Right kidney (tissue), 1 donor: ENCODE measurements at regions not wholly inside any gene's neighbourhood (a gene's known extent, or its start where the extent isn't known, plus 50 kb on each side); places are given as distances from the start of the nearest gene placed in this dataset.
"Not testable (repeated sequence)": the region's sequence is repeated elsewhere in the genome, so short reads cannot be mapped to it uniquely, and the experiment has no call there.

Source experiments
- DNase-seq: peaks from one replicate; pipeline ENCODE4 v3.0.0-alpha.2; 2016

DNA sequence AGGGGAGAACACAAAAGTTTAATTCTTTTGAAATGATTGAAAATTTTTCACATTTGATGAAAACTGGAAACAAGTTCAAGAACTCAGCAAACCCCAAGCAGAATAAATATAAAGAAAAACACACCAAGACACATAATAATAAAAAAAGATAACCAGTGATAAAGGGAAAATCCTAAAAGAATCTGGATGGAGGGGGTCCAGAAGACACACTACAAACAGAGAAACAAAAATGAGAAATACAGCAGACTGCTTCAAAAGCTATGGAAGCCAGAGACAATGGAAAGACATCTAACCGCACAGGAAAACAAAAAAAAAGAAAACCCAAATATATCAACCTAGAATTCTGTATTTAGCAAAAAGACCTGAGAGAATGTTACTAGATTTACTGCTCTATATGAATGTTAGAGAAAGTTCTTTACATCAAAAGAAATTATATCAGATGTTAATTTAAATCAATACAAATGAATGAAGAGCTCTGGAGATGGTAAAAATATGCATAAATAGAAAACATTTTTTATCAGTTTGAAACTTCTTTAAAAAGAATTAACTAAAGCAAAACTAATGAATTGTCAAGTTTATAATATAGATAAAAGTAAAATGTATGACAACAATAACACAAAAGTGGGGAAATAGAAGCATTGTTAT, 310.7 kb upstream of the PREP start:
- DNase-seq = no peak

DNA sequence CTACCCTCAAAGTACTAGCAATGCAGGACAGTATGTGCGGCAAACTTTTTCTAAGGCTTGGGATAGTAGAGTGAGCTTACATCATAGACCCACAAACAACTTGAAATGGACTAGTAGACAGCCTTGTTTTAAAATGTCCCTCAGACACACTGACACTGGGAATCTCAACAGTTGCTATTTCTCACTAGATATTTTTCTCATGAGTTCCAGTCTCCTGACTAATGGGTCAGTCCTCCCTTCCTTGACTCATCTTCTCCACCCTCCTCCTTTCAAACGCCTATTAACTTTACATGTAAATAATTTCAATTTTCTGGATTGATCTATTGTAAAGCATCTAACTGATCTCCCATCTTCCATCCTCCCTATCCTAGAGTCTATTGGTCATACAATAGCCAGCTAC, 308.3 kb upstream of the PREP start:
- DNase-seq = no peak

DNA sequence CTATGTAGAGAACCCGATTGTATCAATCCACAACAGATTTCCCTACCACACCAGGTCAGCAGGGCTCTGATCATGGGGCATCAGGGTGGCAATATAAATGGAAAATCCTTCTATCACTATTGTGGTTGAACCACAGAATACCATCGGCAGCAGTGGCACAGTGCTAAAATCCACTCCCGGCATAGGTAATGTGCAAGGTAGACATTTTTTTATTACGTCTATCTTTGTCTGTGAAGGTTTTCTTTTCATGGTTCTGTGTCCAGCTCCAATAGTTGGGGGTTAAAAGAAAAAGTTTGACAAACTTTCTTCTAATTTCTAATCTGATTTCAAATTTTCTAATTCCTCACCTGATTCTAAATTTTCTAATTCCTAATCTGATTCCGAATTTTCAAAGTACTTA, 302.7 kb upstream of the PREP start:
- no peak for DNase-seq

GRCh38 chr6:105695461-105695860, 292.6 kb upstream of the PREP start:
- DNase-seq = no peak

DNA sequence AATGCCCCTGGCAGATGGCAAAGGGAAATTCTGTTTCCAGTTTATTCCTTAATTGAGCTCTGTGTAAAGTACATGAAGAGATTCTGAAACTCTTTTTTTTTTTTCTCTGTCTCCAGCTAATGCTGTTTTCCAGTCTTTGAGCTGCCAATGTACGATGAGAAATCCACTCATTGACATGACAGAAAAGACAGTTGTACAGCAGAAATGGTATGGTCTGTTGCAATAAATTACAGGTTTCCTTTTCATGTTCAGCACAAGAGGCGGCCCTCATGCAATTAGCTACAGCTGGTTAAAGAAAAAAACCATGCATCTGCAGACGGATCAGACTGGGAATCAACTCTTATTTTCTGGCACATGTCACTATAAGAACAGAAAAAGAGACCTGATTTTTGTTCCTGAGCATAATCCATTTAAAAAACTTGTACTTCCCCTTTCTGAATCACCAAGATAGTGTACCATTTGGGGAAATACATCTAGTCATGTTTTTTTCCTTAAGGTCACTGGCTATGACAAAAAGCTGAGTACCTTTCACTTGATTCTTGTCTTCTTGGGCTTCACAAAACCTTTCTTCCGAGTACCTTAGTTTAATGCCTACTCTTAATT, 289.8 kb upstream of the PREP start:
- no peak for DNase-seq

DNA sequence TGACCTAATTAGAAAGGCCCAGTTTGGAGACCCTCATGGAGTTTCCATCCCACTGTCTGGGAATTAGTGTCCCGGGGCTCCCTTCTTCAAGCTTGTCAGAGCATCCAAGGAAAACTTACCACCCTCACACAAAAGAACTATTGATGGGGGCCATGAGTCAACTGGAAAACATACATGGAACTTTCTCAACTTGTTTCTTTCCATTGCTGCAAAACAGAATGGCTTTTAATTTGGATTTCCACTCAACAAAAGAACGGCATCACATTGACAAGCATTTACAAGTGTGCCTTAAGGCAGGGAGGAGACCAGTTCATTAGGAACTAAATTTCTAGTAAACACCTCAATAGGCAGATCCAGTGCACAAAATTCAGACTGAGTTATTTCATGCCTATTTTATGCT, 289.1 kb upstream of the PREP start:
- DNase-seq = no peak

DNA sequence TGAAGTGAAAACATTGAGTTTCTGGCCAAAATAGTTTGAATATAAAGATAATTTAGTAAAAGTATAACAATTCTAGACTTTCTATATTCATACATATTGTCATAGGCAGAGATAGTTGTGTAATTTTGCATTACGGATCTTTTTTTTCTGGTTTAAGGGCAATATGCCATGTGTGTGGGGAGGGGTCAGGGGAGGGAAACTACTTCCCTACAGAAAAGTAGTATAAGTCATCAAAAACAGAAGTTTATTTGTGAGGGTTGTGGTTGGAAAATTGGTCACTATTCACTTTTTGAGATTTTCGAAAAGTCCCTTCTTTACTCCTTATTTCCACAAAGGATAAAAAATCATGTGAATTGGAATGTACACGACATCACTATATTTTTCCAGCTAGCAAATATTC, 288.2 kb upstream of the PREP start:
- no peak for DNase-seq

DNA sequence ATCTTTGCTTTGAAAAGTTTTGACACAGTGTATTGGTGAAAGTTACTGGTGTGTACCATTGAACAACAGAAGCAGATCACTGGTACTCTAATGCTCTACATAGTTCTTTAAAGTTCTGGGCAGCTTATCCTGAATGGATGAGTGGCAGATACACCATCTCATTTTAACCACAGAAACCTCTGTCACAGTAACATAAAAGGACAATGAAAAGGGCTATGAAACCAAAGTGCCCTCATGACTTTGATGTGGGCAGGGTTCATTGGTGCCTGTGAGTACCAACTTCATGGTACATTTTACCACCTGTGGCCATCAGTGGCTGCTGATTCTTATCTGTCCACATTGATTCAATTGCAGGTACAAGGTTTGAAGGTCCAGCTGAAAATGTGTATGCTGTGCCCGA, 285.7 kb upstream of the PREP start:
- DNase-seq = no peak

- DNase-seq = not testable (repeated sequence)
Observed at GRCh38 chr6:105686793-105687192, 283.9 kb upstream of the PREP start.

DNA sequence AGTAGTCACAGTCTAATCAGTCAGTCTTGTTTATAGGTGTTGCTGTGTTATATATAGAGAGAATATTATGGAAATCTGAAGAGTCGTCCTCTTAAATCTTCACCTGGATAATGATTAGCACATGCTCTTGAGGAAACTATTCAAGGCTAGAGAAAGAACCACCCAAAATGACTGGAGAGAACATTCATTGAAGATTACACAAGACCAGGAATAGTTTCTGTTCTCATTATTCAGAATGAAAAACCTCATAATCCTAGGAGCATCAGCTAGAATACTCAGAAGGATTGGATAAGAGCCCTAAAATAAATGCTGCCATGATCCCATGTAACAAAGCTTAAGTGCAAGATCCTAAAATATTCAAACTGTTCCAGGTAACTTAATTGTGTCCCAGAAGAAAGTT, 278.2 kb upstream of the PREP start:
- DNase-seq = no peak

DNA sequence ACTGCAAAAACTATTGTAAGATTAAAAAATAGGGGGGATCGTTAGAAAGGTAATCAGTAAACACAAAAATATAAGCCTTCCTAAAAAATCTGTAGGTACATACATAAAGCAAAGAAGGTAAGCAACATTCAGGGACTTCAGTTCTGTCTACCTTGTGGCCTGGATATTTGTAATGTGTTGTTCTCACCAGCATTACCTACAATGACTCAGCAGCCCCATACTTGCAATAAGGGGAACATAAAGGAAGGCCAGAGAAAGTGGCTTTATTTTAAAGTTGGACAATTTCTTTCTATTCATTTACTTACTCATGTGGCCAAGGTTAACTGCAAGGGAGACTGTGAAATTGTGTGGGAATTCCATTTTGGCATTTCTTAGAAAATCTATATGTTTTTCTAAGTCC, 277.2 kb upstream of the PREP start:
- no peak for DNase-seq

GRCh38 chr6:105678516-105678915, 275.6 kb upstream of the PREP start:
- no peak for DNase-seq

- no peak for DNase-seq
Observed at GRCh38 chr6:105677671-105678475, 275.0 kb upstream of the PREP start.

DNA sequence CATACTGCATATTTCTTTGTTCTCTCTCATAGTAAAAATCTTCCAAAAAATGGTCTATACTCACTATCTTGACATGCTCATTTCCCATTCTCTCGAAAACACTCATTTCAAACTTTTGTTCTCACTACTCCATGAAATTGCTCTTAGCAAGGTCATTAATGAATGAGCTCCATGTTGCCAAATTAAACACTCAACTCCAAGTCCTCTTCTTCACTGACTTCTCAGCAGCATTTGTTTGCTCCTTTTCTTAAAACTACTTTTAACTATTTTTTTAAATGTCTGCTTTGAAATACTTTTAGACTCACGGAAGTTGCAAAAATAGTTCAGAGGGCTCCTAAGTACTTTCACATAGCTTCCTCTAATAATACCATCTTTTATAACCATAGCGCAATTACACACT, 274.0 kb upstream of the PREP start:
- no peak for DNase-seq

DNA sequence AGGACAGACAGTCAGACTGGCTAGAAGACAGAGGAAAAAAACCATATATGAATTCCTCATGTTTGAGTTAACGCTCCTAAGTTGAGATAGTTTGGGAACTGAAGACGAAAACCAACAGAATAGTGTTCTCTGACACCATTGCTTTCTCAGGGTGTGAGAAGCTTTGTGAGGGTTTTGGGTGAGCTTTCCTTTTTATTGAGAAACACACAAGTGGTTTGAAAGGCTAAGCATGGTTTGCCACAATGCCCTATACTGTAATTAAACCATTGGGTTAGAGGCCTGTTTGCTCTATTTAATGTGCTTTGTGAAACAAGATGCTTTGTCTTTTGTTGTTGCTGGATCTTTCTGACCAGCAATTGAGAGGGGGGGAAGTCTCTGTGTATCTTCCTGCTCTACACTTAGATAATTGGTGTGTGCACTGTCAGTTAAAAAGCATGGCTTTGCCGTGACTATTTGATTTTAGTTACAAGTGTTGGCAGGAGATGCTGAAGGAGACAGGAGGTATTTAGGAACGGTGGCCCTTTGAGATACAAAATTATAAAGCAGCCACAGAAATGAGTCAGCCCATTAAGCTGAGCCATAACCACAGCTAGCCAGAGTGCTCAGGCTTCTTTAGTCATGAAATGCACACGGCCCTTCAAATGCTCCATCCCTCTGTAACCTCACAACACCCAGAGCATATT, 273.0 kb upstream of the PREP start:
- DNase-seq = no peak

DNA sequence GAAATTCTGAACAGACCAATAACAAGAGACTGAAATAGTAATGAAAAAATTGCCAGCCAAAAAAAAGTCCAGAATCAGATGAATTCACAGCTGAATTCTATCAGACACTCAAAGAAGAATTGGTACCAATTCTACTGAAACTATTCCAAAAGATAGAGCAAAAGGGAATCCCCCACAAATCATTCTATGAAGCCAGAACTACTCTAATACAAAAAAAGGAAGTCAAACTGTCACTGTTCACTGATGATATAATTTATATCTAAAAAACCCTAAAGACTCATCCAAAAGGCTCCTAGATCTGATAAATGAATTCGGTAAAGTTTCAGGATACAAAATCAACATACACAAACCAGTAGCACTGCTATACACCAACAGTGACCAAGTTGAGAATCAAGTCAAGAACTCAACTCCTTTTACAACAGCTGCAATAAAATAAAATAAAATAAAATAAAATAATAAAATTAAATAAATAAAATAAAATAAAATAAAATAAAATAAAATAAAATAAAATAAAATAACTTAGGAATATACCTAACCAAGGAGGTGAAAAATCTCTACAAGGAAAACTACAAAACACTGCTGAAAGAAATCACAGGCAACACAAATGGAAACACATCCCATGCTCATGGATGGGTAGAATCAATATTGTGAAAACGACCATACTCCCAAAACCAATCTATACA, 270.1 kb upstream of the PREP start:
- not testable (repeated sequence) for DNase-seq

- no peak for DNase-seq
Observed at GRCh38 chr6:105669232-105669631, 266.4 kb upstream of the PREP start.

GRCh38 chr6:105667056-105667455, 264.2 kb upstream of the PREP start:
- no peak for DNase-seq

GRCh38 chr6:105664931-105665330, 262.0 kb upstream of the PREP start:
- DNase-seq = no peak

GRCh38 chr6:105651969-105652368, 249.1 kb upstream of the PREP start:
- DNase-seq = no peak

DNA sequence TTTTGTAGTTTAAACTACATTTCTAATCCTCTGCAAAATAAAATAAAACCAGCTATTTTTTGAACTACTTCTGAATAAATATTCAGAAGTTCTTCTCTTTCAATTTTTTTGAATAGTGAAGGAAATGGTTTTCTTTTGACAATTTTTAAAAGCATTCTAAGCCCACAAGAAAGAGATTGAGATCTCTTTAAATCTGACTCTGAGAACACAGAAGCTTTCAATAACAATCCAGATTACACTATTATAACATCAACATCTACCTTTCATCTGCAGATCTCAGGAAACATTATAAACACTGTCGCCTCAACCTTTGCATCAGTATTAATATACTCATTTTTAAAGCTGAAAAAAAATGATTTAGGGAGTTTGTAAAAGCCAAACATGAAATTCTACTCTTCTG, 247.5 kb upstream of the PREP start:
- no peak for DNase-seq

DNA sequence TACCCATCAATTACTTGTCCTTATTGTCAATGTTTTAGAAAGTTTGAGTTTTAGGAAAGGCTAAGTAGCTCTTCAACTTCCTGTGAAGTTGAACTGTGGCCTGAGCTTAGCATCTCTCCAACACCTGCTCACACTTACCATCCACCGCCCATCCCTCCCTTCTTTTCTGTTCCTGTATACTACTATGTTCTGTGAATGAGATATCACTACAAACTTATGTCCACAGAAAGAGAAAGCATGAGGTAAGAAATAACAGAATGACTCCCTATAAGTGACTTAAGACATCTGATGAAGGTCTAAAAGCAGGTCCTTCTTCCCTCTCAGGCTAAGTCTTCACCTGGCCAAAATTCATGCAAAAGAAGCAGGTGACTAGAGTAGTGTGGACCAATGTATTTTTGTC, 246.3 kb upstream of the PREP start:
- DNase-seq = no peak

- DNase-seq = no peak
Observed at GRCh38 chr6:105648276-105648675, 245.4 kb upstream of the PREP start.
